ENCODE measurements at regions not wholly inside any gene's neighbourhood (a gene's known extent, or its start where the extent isn't known, plus 50 kb on each side); places are given as distances from the start of the nearest gene placed in this dataset.

GRCh38 chr7:124422081-124422480 is 343.5 kb downstream of the GPR37 start:
- TF ChIP-seq CTCF (IDR thresholded peaks at IDR 0.05) (no peak), EP300 (IDR thresholded peaks at IDR 0.05) (no peak)

Measured in ovary (tissue), 3 donors.